ENCODE measurements at regions not wholly inside any gene's neighbourhood (a gene's known extent, or its start where the extent isn't known, plus 50 kb on each side); places are given as distances from the start of the nearest gene placed in this dataset.

DNA sequence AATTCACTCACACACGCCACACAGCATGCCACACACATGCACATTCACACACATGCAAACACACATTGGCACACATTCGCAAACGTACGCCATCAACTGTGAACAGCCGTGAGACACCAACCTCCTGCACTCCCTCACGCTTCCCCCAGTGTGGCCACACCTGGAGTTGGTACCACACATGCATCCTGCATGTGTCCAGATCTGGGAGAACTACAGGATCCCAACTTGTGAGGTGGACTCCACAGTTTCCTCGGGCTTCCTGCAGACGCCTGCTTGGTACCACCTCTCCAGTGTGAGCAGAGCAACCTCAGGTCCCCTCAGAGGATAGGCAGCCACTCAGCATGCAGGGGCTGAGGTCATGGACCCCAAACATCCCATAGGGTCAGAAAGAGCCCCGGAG lies 239.0 kb downstream of the EIPR1 start:
- Histone ChIP-seq H3K27me3 (ENCODE audit: control insufficient read depth, insufficient read depth, low read length) (no peaks in the 10 kb centered on the region), H3K79me2 (ENCODE audit: control insufficient read depth, insufficient read depth, low read length) (no peaks in the 10 kb centered on the region), H2AFZ (ENCODE audit: low read length) (no peak overlapping the region), H3K9me3 (ENCODE audit: control insufficient read depth, insufficient read depth, low read depth, low read length) (peaks cover 2% of the 10 kb centered on the region), H3K4me2 (ENCODE audit: extremely low read depth, insufficient read depth, low read length) (no peak overlapping the region), H3K4me3 (replicated peaks in 1 of 4; ENCODE audit: control extremely low read depth in 1 of 4, insufficient read depth in 1 of 4, low read depth in 3 of 4, low read length in 4 of 4) (no peak overlapping the region), H3K36me3 (ENCODE audit: control insufficient read depth, insufficient read depth, low read length) (no peaks in the 10 kb centered on the region), H4K20me1 (ENCODE audit: control insufficient read depth, extremely low read depth, insufficient read depth, low read length) (no peaks in the 10 kb centered on the region), H3K9ac (ENCODE audit: insufficient read depth, low read length) (no peak overlapping the region), H3K4me1 (ENCODE audit: control insufficient read depth, extremely low read depth, insufficient read depth, low read length) (no peaks in the 10 kb centered on the region), H3K27ac (ENCODE audit: insufficient read depth, low read length) (no peak overlapping the region)
- DNase-seq (ENCODE audit: low read depth in 2 of 2) = no peak
- TF ChIP-seq EZH2 (IDR thresholded peaks at IDR 0.05; ENCODE audit: low read length, missing control alignments) = no peak
- TF ChIP-seq, protein P1, sequence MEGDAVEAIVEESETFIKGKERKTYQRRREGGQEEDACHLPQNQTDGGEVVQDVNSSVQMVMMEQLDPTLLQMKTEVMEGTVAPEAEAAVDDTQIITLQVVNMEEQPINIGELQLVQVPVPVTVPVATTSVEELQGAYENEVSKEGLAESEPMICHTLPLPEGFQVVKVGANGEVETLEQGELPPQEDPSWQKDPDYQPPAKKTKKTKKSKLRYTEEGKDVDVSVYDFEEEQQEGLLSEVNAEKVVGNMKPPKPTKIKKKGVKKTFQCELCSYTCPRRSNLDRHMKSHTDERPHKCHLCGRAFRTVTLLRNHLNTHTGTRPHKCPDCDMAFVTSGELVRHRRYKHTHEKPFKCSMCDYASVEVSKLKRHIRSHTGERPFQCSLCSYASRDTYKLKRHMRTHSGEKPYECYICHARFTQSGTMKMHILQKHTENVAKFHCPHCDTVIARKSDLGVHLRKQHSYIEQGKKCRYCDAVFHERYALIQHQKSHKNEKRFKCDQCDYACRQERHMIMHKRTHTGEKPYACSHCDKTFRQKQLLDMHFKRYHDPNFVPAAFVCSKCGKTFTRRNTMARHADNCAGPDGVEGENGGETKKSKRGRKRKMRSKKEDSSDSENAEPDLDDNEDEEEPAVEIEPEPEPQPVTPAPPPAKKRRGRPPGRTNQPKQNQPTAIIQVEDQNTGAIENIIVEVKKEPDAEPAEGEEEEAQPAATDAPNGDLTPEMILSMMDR (conservative IDR thresholded peaks at IDR 0.05 in 1 of 2, IDR thresholded peaks at IDR 0.05 in 1 of 2; ENCODE audit: low read depth in 1 of 2, low read length in 2 of 2) = no peak

DNA sequence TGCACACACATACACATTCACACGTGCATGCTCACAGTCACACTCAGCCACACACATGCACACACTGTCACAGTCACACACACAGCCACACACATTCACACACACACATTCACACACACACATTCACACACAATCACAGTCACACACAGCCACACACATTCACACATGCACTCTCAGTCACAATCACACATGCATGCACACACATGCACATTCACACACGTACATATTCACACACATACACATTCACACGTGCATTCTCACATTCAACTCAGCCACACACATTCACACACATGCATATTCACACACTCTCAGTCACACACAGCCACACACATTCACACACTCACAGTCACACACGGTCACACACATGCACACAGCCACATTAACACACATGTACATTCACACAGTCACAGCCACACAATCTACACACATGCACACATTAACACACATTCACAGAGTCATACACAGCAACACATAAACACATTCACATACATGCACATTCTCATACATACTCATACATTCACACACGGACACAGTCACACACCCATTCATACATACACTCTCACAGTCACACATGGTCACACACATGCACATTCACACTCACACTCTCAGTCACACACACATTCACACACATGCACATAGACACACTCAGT lies 239.8 kb downstream of the EIPR1 start:
- peaks cover 2% of the 10 kb centered on the region for H3K9me3 ChIP-seq (ENCODE audit: control insufficient read depth, insufficient read depth, low read depth, low read length)
- no peaks in the 10 kb centered on the region for H3K27me3 ChIP-seq (ENCODE audit: control insufficient read depth, insufficient read depth, low read length)

DNA sequence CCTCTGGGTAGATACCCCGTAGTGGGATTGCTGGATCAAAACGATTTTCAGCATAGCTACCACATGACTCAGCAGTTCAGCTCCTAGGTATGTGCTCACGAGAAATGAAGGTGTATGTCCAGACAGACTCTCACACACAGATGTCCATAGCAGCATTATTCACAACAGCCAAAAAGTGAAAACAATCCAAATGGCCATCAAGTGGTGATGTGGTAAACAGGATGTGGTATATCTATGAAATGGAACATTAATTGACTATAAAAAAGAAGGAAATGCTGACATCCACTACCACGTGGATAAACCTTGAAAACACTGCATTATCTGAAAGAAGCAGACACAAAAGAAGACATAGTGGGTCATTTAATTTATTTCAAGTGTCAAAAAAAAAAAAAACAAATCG lies 241.9 kb downstream of the EIPR1 start:
- H3K4me3 ChIP-seq (replicated peaks in 1 of 4; ENCODE audit: control extremely low read depth in 1 of 4, insufficient read depth in 1 of 4, low read depth in 3 of 4, low read length in 4 of 4) = no peak overlapping the region
- H3K27me3 ChIP-seq (ENCODE audit: control insufficient read depth, insufficient read depth, low read length) = no peaks in the 10 kb centered on the region
- no peak overlapping the region for H3K27ac ChIP-seq (ENCODE audit: insufficient read depth, low read length)
- TF ChIP-seq, protein P1 (conservative IDR thresholded peaks at IDR 0.05 in 1 of 2, IDR thresholded peaks at IDR 0.05 in 1 of 2; ENCODE audit: low read depth in 1 of 2, low read length in 2 of 2) = no peak
- no peak for TF ChIP-seq EZH2 (IDR thresholded peaks at IDR 0.05; ENCODE audit: low read length, missing control alignments)
- no peak overlapping the region for H3K4me2 ChIP-seq (ENCODE audit: extremely low read depth, insufficient read depth, low read length)
- H3K4me1 ChIP-seq (ENCODE audit: control insufficient read depth, extremely low read depth, insufficient read depth, low read length) = no peaks in the 10 kb centered on the region
- peaks cover 2% of the 10 kb centered on the region for H3K9me3 ChIP-seq (ENCODE audit: control insufficient read depth, insufficient read depth, low read depth, low read length)
- no peaks in the 10 kb centered on the region for H4K20me1 ChIP-seq (ENCODE audit: control insufficient read depth, extremely low read depth, insufficient read depth, low read length)
- no peak overlapping the region for H3K9ac ChIP-seq (ENCODE audit: insufficient read depth, low read length)
- DNase-seq (ENCODE audit: low read depth in 2 of 2) = no peak
- H3K79me2 ChIP-seq (ENCODE audit: control insufficient read depth, insufficient read depth, low read length) = no peaks in the 10 kb centered on the region
- H3K36me3 ChIP-seq (ENCODE audit: control insufficient read depth, insufficient read depth, low read length) = no peaks in the 10 kb centered on the region
- no peak overlapping the region for H2AFZ ChIP-seq (ENCODE audit: low read length)

More for the DNA sequence above, 239.8 kb downstream of the EIPR1 start:
- Histone ChIP-seq H3K36me3 (ENCODE audit: control insufficient read depth, insufficient read depth, low read length) (no peaks in the 10 kb centered on the region), H3K4me1 (ENCODE audit: control insufficient read depth, extremely low read depth, insufficient read depth, low read length) (no peaks in the 10 kb centered on the region), H3K4me3 (replicated peaks in 1 of 4; ENCODE audit: control extremely low read depth in 1 of 4, insufficient read depth in 1 of 4, low read depth in 3 of 4, low read length in 4 of 4) (no peak overlapping the region), H3K9ac (ENCODE audit: insufficient read depth, low read length) (no peak overlapping the region), H3K4me2 (ENCODE audit: extremely low read depth, insufficient read depth, low read length) (no peak overlapping the region), H3K27ac (ENCODE audit: insufficient read depth, low read length) (no peak overlapping the region), H4K20me1 (ENCODE audit: control insufficient read depth, extremely low read depth, insufficient read depth, low read length) (no peaks in the 10 kb centered on the region), H3K79me2 (ENCODE audit: control insufficient read depth, insufficient read depth, low read length) (no peaks in the 10 kb centered on the region), H2AFZ (ENCODE audit: low read length) (no peak overlapping the region)
- no peak for TF ChIP-seq EZH2 (IDR thresholded peaks at IDR 0.05; ENCODE audit: low read length, missing control alignments)
- no peak for DNase-seq (ENCODE audit: low read depth in 2 of 2)

Measured in fibroblast of lung (primary cell).